ENCODE measurements at regions not wholly inside any gene's neighbourhood (a gene's known extent, or its start where the extent isn't known, plus 50 kb on each side); places are given as distances from the start of the nearest gene placed in this dataset.
A peak's percentile ranks its signal among the peaks of the same experiment; 100 is the strongest.

DNA sequence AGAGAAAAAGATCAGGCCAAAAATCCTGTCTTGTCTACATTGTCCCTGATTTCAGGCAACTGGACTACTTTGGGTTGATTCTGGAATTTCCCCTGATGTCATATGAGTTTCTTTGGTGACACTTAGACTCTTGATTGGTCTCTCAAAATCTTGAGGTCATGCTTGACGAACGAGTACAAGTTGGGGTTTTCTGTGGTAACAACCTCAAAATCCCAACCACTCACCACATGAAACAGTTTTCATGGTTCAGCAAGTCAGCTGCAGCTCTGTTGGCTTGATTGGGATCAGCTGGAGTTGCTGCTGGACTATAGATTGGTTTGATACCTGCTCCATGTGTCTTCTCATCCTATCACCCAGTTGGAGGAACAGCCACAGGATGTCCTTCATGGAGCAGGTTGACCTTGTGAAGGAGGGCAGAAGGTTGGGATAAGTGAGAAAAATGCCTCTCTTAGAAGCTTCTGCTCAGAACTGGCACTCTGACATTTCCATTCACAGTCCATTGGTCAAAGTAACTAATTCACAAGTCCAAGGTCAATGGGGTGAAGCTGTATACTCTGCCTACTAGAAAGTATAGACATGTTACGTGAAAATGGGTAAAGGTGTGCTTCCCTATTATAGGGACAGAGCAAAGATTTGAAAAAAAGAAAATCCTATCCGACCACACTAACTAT, 284.5 kb downstream of the SH3GL2 start (continued):
- TF ChIP-seq, protein P1, sequence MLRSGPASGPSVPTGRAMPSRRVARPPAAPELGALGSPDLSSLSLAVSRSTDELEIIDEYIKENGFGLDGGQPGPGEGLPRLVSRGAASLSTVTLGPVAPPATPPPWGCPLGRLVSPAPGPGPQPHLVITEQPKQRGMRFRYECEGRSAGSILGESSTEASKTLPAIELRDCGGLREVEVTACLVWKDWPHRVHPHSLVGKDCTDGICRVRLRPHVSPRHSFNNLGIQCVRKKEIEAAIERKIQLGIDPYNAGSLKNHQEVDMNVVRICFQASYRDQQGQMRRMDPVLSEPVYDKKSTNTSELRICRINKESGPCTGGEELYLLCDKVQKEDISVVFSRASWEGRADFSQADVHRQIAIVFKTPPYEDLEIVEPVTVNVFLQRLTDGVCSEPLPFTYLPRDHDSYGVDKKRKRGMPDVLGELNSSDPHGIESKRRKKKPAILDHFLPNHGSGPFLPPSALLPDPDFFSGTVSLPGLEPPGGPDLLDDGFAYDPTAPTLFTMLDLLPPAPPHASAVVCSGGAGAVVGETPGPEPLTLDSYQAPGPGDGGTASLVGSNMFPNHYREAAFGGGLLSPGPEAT (IDR thresholded peaks at IDR 0.05; ENCODE audit: low read depth), result peak; percentile 99

DNA sequence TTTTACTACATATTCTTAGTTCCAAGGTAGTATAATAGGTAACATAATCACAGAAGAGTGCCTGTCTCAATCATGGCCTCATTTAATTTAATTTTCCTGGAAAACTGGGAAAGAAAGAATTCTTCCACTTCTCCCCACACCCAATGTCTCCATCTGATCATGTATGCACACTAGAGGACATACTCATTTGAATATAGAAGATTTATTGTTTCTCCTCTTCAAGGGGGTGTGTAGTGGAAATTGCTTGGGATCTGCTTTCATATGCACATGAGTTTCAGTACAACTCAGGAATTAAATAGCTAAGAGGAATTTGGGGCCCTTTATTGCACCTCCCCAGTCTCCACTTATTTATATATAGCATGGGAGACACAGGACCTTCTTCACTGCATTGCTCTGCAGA, 285.1 kb downstream of the SH3GL2 start:
- RAD21 ChIA-PET (ENCODE audit: unreplicated experiment), result no interaction called here
- ATAC-seq, result no peak

More for the DNA sequence above, 285.1 kb downstream of the SH3GL2 start:
- H2AFZ ChIP-seq (ENCODE audit: control insufficient read depth, low read depth, low read length), result no peak overlapping the region
- no peak overlapping the region for H3K27ac ChIP-seq (ENCODE audit: control insufficient read depth, insufficient read depth)
- no peak overlapping the region for H3K4me3 ChIP-seq
- peaks cover 7% of the 10 kb centered on the region; the same call in 1 of the 2 replicates for H3K4me1 ChIP-seq (ENCODE audit: control insufficient read depth, insufficient read depth, low read length)
- no peak for FAIRE-seq
- H3K4me2 ChIP-seq (ENCODE audit: control insufficient read depth, insufficient read depth), result peak overlapping the region; percentile 71; the same call in 1 of the 2 replicates
- ChIA-PET POLR2A (interaction anchor here (0.5 kb wide), 1 partner anchor 125 kb away, joined by 3 read pairs; no protein-coding TSS in a partner anchor), CTCF (interaction anchor here (1.4 to 1.9 kb wide), 2 partner anchors 53 to 349 kb away, joined by 3 to 6 read pairs; no protein-coding TSS in a partner anchor), SMC1A (ENCODE audit: uncharacterized antibody, unreplicated experiment) (interaction anchor here (1.1 to 1.5 kb wide), 3 partner anchors 8 to 53 kb away, joined by 3 to 4 read pairs (median 3); no protein-coding TSS in a partner anchor)
- TF ChIP-seq, protein P2, sequence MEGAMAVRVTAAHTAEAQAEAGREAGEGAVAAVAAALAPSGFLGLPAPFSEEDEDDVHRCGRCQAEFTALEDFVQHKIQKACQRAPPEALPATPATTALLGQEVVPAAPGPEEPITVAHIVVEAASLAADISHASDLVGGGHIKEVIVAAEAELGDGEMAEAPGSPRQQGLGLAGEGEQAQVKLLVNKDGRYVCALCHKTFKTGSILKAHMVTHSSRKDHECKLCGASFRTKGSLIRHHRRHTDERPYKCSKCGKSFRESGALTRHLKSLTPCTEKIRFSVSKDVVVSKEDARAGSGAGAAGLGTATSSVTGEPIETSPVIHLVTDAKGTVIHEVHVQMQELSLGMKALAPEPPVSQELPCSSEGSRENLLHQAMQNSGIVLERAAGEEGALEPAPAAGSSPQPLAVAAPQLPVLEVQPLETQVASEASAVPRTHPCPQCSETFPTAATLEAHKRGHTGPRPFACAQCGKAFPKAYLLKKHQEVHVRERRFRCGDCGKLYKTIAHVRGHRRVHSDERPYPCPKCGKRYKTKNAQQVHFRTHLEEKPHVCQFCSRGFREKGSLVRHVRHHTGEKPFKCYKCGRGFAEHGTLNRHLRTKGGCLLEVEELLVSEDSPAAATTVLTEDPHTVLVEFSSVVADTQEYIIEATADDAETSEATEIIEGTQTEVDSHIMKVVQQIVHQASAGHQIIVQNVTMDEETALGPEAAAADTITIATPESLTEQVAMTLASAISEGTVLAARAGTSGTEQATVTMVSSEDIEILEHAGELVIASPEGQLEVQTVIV (IDR thresholded peaks at IDR 0.05; ENCODE audit: borderline replicate concordance, partially characterized antibody), result no peak
- TF ChIP-seq, protein P3, sequence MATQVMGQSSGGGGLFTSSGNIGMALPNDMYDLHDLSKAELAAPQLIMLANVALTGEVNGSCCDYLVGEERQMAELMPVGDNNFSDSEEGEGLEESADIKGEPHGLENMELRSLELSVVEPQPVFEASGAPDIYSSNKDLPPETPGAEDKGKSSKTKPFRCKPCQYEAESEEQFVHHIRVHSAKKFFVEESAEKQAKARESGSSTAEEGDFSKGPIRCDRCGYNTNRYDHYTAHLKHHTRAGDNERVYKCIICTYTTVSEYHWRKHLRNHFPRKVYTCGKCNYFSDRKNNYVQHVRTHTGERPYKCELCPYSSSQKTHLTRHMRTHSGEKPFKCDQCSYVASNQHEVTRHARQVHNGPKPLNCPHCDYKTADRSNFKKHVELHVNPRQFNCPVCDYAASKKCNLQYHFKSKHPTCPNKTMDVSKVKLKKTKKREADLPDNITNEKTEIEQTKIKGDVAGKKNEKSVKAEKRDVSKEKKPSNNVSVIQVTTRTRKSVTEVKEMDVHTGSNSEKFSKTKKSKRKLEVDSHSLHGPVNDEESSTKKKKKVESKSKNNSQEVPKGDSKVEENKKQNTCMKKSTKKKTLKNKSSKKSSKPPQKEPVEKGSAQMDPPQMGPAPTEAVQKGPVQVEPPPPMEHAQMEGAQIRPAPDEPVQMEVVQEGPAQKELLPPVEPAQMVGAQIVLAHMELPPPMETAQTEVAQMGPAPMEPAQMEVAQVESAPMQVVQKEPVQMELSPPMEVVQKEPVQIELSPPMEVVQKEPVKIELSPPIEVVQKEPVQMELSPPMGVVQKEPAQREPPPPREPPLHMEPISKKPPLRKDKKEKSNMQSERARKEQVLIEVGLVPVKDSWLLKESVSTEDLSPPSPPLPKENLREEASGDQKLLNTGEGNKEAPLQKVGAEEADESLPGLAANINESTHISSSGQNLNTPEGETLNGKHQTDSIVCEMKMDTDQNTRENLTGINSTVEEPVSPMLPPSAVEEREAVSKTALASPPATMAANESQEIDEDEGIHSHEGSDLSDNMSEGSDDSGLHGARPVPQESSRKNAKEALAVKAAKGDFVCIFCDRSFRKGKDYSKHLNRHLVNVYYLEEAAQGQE (IDR thresholded peaks at IDR 0.05; ENCODE audit: low read depth, low read length), result no peak
- TF ChIP-seq SMARCA5 (IDR thresholded peaks at IDR 0.05), result 0 out of 2 replicates have a peak, but pooled peaks have one; percentile 35
- TF ChIP-seq KLF5 (IDR thresholded peaks at IDR 0.05; ENCODE audit: partially characterized antibody), result no peak
- no peaks in the 10 kb centered on the region; a peak in 1 of 4 replicates for H3K27me3 ChIP-seq (replicated peaks in 1 of 2; ENCODE audit: control insufficient read depth in 2 of 2, insufficient read depth in 2 of 2, low read length in 1 of 2)
- H3K9me3 ChIP-seq (replicated peaks; ENCODE audit: control insufficient read depth, insufficient read depth, low read length), result no peaks in the 10 kb centered on the region; the same call in 2 of the 3 replicates
- no peak overlapping the region for H3K9ac ChIP-seq (ENCODE audit: control insufficient read depth, insufficient read depth, low read length)
- intact Hi-C loops (cut with micrococcal nuclease; ENCODE audit: unreplicated experiment) (no loop called here), in situ Hi-C loops (cut with MboI) (no loop called here)
- no peaks in the 10 kb centered on the region for H3K79me2 ChIP-seq (ENCODE audit: control insufficient read depth, insufficient read depth, low read length)
- no peaks in the 10 kb centered on the region for H3K36me3 ChIP-seq (ENCODE audit: control insufficient read depth in 2 of 2, insufficient read depth in 2 of 2, low read length in 1 of 2)
- DNase-seq (ENCODE audit: low read depth, low spot score), result no peak
- no peaks in the 10 kb centered on the region for H4K20me1 ChIP-seq (ENCODE audit: control insufficient read depth, insufficient read depth)
- BruUV-seq (replicated peaks), result no TSS peak
